H1 (cell line): ENCODE measurements at regions not wholly inside any gene's neighbourhood (a gene's known extent, or its start where the extent isn't known, plus 50 kb on each side); places are given as distances from the start of the nearest gene placed in this dataset.

ENCODE experiments used
- CTCF ChIA-PET: fragments of 300-600 bp; sonication (Branson Sonifier 250); formaldehyde crosslinking; loops from one replicate; lab custom pipeline; 2021; ENCODE audit not compliant: partially characterized antibody; lab: Charles Lee
- POLR2A ChIA-PET: fragments of 300-600 bp; sonication (Branson Sonifier 250); formaldehyde crosslinking; loops from one replicate; lab custom pipeline; 2021; ENCODE audit warnings: inconsistent platforms; ENCODE audit not compliant: partially characterized antibody; lab: Charles Lee
- DNase-seq, 2 experiments: peaks; one replicate each; pipeline versions ENCODE4 v3.0.0 to v3.0.0-alpha.2; 2010 to 2022; ENCODE audit warnings: low spot score in 2 of 2, low read depth in 1 of 2, mixed read lengths in 1 of 2
- FAIRE-seq: peaks from 2 replicates; lab custom pipeline; 2011; peaks lifted over from hg19 to GRCh38; lab: Jason Lieb, UNC
- H2AFZ ChIP-seq: 2 replicates; pipeline ENCODE4 v1.8.1; 2012; ENCODE audit warnings: low read length, inconsistent platforms
- H2AK5ac ChIP-seq: 2 replicates; pipeline ENCODE4 v1.6.1; 2013; ENCODE audit warnings: low read depth, low read length
- H2BK120ac ChIP-seq: replicated peaks from 2 replicates; pipeline ENCODE3; 2013; ENCODE audit warnings: low read depth, low read length, inconsistent platforms
- H2BK12ac ChIP-seq: 2 replicates; pipeline ENCODE4 v1.6.1; 2013; ENCODE audit warnings: low read depth, low read length
- H2BK15ac ChIP-seq: 2 replicates; pipeline ENCODE4 v1.6.1; 2013; ENCODE audit warnings: low read length
- H2BK20ac ChIP-seq: 2 replicates; pipeline ENCODE4 v1.6.1; 2013; ENCODE audit warnings: low read length
- H2BK5ac ChIP-seq: 2 replicates; pipeline ENCODE4 v1.6.1; 2013; ENCODE audit warnings: low read depth, low read length
- H3K14ac ChIP-seq: 2 replicates; pipeline ENCODE4 v1.6.1; 2013; ENCODE audit warnings: inconsistent platforms; ENCODE audit not compliant: insufficient read length
- H3K18ac ChIP-seq: 2 replicates; pipeline ENCODE4 v1.6.1; 2013; ENCODE audit warnings: low read length; ENCODE audit errors: extremely low read depth
- H3K23ac ChIP-seq: 2 replicates; pipeline ENCODE4 v1.6.1; 2013; ENCODE audit warnings: inconsistent platforms; ENCODE audit not compliant: insufficient read length
- H3K23me2 ChIP-seq: 2 replicates; pipeline ENCODE4 v1.6.1; 2013; ENCODE audit warnings: low read depth, low read length
- H3K27ac ChIP-seq: 2 replicates; pipeline ENCODE4 v1.6.1; 2011; ENCODE audit warnings: low read depth, low read length, inconsistent platforms
- H3K27me3 ChIP-seq, 4 experiments: replicated peaks in 1 of 4; 1 replicate in 1 of 4; 2 replicates in 3 of 4; pipeline versions ENCODE4 v1.6.1 to v1.8.1; 2011 to 2013; ENCODE audit warnings: low read length in 3 of 4, mild to moderate bottlenecking in 3 of 4, inconsistent platforms in 2 of 4, mixed read lengths in 2 of 4, moderate library complexity in 1 of 4; ENCODE audit not compliant: control insufficient read depth in 3 of 4, insufficient read depth in 3 of 4; ENCODE audit errors: extremely low read depth in 1 of 4
- H3K36me3 ChIP-seq, 4 experiments: 2 replicates each; pipeline versions ENCODE4 v1.6.1 to v1.8.1; 2011 to 2013; ENCODE audit warnings: mild to moderate bottlenecking in 4 of 4, low read length in 3 of 4, moderate library complexity in 2 of 4, control low read depth in 1 of 4, inconsistent platforms in 1 of 4; ENCODE audit not compliant: insufficient read depth in 4 of 4, control insufficient read depth in 2 of 4
- H3K4ac ChIP-seq: replicated peaks from 2 replicates; pipeline ENCODE3; 2013; ENCODE audit warnings: low read length, low read depth, mixed read lengths, inconsistent platforms; ENCODE audit not compliant: insufficient read length
- H3K4me1 ChIP-seq, 4 experiments: replicated peaks in 1 of 4; 1 replicate in 1 of 4; 2 replicates in 3 of 4; pipeline versions ENCODE4 v1.6.1 to v1.8.1; 2011 to 2013; ENCODE audit warnings: low read length in 3 of 4, inconsistent platforms in 2 of 4, mixed read lengths in 1 of 4; ENCODE audit not compliant: insufficient read depth in 4 of 4, control insufficient read depth in 3 of 4
- H3K4me2 ChIP-seq, 2 experiments: 2 replicates each; pipeline versions ENCODE4 v1.6.1 to v1.8.1; 2011 to 2013; ENCODE audit warnings: low read depth in 2 of 2, low read length in 2 of 2, control low read depth in 1 of 2, inconsistent platforms in 1 of 2, mild to moderate bottlenecking in 1 of 2; ENCODE audit not compliant: insufficient read depth in 1 of 2
- H3K4me3 ChIP-seq, 4 experiments: fragments of 200-600, 300-600 bp in 1 of 4; sonication (generic), shearing (Covaris generic), sonication (Bioruptor Twin) in 1 of 4; 2 replicates each; pipeline versions ENCODE4 v1.5.1 to v1.8.1; 2011 to 2016; ENCODE audit warnings: low read length in 4 of 4, low read depth in 3 of 4, control low read depth in 2 of 4, inconsistent platforms in 2 of 4, mild to moderate bottlenecking in 2 of 4, mixed read lengths in 1 of 4, moderate library complexity in 1 of 4; ENCODE audit not compliant: insufficient read depth in 2 of 4; ENCODE audit errors: extremely low read depth in 1 of 4
- H3K56ac ChIP-seq: replicated peaks from 2 replicates; pipeline ENCODE3; 2013; ENCODE audit warnings: low read depth, mild to moderate bottlenecking, mixed read lengths, low read length, inconsistent platforms; ENCODE audit not compliant: insufficient read length
- H3K79me1 ChIP-seq: 2 replicates; pipeline ENCODE4 v1.6.1; 2013; ENCODE audit warnings: low read depth, low read length, control low read depth
- H3K79me2 ChIP-seq, 2 experiments: 2 replicates each; pipeline versions ENCODE4 v1.6.1 to v1.8.1; 2012 to 2013; ENCODE audit warnings: low read length in 2 of 2, mild to moderate bottlenecking in 2 of 2, inconsistent platforms in 1 of 2; ENCODE audit not compliant: insufficient read depth in 2 of 2, control insufficient read depth in 1 of 2
- H3K9ac ChIP-seq, 4 experiments: replicated peaks in 1 of 4; 1 replicate in 1 of 4; 2 replicates in 3 of 4; pipeline versions ENCODE4 v1.6.1 to v1.8.1; 2011 to 2013; ENCODE audit warnings: low read depth in 3 of 4, low read length in 3 of 4, control low read depth in 2 of 4, mild to moderate bottlenecking in 2 of 4, moderate library complexity in 2 of 4, inconsistent platforms in 1 of 4; ENCODE audit errors: extremely low read depth in 1 of 4
- H3K9me3 ChIP-seq, 2 experiments: 2 replicates each; pipeline versions ENCODE4 v1.6.1 to v1.8.1; 2012 to 2013; ENCODE audit warnings: mild to moderate bottlenecking in 2 of 2, moderate library complexity in 2 of 2, control low read depth in 1 of 2, inconsistent platforms in 1 of 2, low read depth in 1 of 2, low read length in 1 of 2, mixed read lengths in 1 of 2; ENCODE audit not compliant: insufficient read depth in 2 of 2
- H4K20me1 ChIP-seq, 2 experiments: replicated peaks in 1 of 2; 2 replicates each; pipeline versions ENCODE3 to v1.8.1; 2011 to 2013; ENCODE audit warnings: inconsistent platforms in 2 of 2, low read length in 2 of 2, mild to moderate bottlenecking in 1 of 2; ENCODE audit not compliant: insufficient read depth in 2 of 2, control insufficient read depth in 1 of 2
- H4K5ac ChIP-seq: 2 replicates; pipeline ENCODE4 v1.6.1; 2013; ENCODE audit warnings: low read length, low read depth, mixed read lengths, inconsistent platforms; ENCODE audit not compliant: insufficient read length
- H4K8ac ChIP-seq: 2 replicates; pipeline ENCODE4 v1.8.0; 2013; ENCODE audit warnings: mild to moderate bottlenecking, moderate library complexity, low read length, inconsistent platforms; ENCODE audit not compliant: insufficient read depth; ENCODE audit errors: extremely low read depth
- H4K91ac ChIP-seq: replicated peaks from 2 replicates; pipeline ENCODE3; 2013; ENCODE audit warnings: low read length, mixed read lengths, inconsistent platforms; ENCODE audit not compliant: insufficient read length
- CEBPB ChIP-seq: IDR thresholded peaks from 2 replicates; pipeline ENCODE4 v1.6.1; 2012; ENCODE audit warnings: low read depth, low read length
- JUND ChIP-seq: IDR thresholded peaks from 2 replicates; pipeline ENCODE4 v1.6.1; 2011; ENCODE audit warnings: mild to moderate bottlenecking, improper control_type of control experiment, low read length
- PHF8 ChIP-seq: fragments of 200-600 bp; sonication (generic); conservative IDR thresholded peaks from 2 replicates; pipeline ENCODE4 v1.7.1; 2012; ENCODE audit warnings: low read depth, mild to moderate bottlenecking, inconsistent platforms, low read length, moderate library complexity
- WGBS, 2 experiments: shearing (Covaris generic) in 1 of 2; methylation state at CpG; one replicate each; pipeline versions ENCODE4 v1.1.6 to v1.1.7; 2013 to 2015; ENCODE audit warnings: low lambda C conversion rate in 2 of 2, mixed read lengths in 2 of 2, inconsistent platforms in 1 of 2, low coverage in 1 of 2, missing lambda C conversion rate in 1 of 2; ENCODE audit not compliant: insufficient replicate concordance in 2 of 2, insufficient coverage in 1 of 2, insufficient read length in 1 of 2; ENCODE audit errors: extremely low coverage in 1 of 2, missing lambda C conversion rate in 1 of 2; 5-methylcytosine and 5-hydroxymethylcytosine counted together

DNA sequence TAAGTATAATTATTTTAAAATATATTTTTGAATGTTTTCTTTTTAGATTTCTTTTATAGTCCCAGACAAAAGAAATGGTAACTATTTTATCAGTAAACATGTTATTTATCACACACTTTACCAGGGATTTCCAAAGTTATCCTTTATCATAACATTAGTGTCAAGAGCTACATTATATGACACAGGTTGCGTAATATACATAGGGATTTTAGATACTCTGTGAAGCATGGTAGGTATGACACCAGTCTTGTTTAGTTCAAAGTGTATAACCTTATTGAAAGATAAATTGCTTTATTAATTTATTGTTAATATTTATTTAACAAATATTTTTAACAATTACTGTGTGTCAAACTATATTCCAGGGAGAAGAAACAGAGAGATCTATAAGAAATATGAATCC is 163.3 kb upstream of the PABPC4L start:
- Histone ChIP-seq H4K20me1 (no peaks in the 10 kb centered on the region), H3K56ac (no peak overlapping the region), H3K23ac (no peak overlapping the region), H3K4me2 (no peak overlapping the region), H4K8ac (no peak overlapping the region), H4K5ac (no peak overlapping the region), H3K36me3 (no peaks in the 10 kb centered on the region), H3K27ac (no peak overlapping the region), H2BK5ac (no peak overlapping the region), H3K4me1 (no peaks in the 10 kb centered on the region), H2BK15ac (no peak overlapping the region), H2BK12ac (no peak overlapping the region), H3K4ac (no peak overlapping the region), H2AK5ac (no peak overlapping the region), H3K18ac (no peak overlapping the region), H4K91ac (no peak overlapping the region), H3K14ac (no peak overlapping the region), H3K79me1 (no peaks in the 10 kb centered on the region), H3K9me3 (no peaks in the 10 kb centered on the region), H3K9ac (no peak overlapping the region), H2BK120ac (no peak overlapping the region), H3K79me2 (no peaks in the 10 kb centered on the region), H3K4me3 (no peak overlapping the region), H3K23me2 (no peaks in the 10 kb centered on the region), H2AFZ (no peak overlapping the region), H3K27me3 (no peaks in the 10 kb centered on the region), H2BK20ac (no peak overlapping the region)
- ChIA-PET CTCF (no interaction called here), POLR2A (no interaction called here)
- DNase-seq: no peak
- TF ChIP-seq PHF8: no peak
- peak; percentile 57; the same call in 1 of the 2 replicates for TF ChIP-seq CEBPB
- no peak for TF ChIP-seq JUND
- FAIRE-seq: no peak
- WGBS, 2 experiments: 92% methylated on average over 1 of the region's 1 CpG; no CpG with 5 or more reads in 1 of the 2 experiments
